Activated naive CD4-positive, alpha-beta T cell treated with Interleukin-2 at 50 U/mL for 16 hours (primary cell): ENCODE measurements at regions not wholly inside any gene's neighbourhood (a gene's known extent, or its start where the extent isn't known, plus 50 kb on each side); places are given as distances from the start of the nearest gene placed in this dataset.
"Not testable (repeated sequence)": the region's sequence is repeated elsewhere in the genome, so short reads cannot be mapped to it uniquely, and the experiment has no call there.

Experiments
- DNase-seq: peaks from one replicate; pipeline ENCODE4 v3.0.0-alpha.2; 2020

DNA sequence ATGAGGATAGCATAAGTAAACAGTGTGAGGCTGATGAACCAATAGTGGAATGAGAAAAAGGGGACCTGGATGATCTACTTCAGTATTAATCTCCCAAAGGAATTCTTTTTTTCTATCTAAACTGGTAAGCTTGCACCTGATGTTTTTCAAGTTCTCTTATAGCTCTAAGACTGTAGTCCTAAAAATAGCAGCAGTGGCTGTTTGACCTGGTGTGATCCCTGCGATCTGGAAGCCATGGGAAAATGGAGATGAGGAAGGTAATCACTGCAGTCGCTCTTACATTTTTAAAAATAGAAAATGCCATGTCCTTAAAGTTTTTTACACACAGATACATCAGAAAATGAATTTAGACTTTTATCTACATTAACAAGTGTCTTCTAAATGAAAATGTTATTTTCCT, 926.4 kb upstream of the SLC35B3 start:
- DNase-seq: no peak

DNA sequence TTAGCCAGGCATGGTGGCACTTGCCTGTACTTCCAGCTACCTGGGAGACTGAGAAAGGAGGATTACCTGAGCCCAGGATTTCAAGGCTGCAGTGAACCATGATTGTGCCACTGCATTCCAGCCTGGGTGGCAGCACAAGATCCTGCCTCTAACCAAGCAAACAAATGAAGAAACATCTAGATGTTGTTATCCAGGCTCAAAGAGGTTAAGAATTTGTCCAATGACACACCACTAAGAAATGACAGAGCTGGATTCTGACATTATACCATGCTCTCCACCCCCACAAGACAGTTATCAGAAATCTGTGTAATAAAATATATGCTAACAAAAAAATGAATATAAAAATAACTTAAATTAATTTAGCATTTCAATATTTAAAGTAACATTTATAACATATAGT, 925.5 kb upstream of the SLC35B3 start:
- no peak for DNase-seq

DNA sequence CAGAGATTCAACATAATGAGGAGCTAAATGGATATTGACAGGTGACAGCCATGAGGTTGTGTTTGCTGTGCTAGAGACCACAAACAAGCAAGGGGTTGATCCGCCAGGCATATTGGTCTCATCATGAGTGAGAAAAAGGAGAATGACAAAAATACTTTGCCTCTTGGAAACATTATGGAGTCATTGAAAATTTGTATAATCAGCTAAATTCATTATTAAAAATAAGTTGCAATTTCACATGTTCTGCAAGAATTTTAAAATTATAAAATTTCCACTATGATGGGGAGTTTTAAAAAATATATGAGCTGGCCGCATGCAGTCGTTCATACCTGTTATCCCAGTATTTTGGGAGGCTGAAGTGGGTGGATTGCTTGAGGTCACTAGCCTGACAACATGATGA, 912.3 kb upstream of the SLC35B3 start:
- no peak for DNase-seq

DNA sequence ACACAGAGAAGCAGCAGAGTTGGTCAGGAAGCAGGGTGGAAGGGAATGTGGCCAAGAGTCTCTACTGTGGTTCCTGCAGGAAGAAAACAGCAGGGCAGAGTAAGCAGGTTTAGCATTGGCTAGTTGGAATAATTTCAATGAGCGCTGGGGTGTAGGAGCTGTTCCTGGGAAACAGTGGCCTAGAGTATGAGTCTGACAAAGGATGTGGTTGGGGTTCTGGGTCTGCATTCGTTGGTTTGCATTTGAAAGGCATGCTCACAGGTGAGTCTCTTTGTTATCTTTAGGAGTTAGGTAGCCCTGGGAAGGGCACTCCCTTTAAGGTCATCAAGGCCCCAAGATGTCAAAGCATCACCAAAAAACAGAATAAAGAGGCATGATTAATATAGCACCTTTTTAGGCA, 911.6 kb upstream of the SLC35B3 start:
- DNase-seq: no peak

DNA sequence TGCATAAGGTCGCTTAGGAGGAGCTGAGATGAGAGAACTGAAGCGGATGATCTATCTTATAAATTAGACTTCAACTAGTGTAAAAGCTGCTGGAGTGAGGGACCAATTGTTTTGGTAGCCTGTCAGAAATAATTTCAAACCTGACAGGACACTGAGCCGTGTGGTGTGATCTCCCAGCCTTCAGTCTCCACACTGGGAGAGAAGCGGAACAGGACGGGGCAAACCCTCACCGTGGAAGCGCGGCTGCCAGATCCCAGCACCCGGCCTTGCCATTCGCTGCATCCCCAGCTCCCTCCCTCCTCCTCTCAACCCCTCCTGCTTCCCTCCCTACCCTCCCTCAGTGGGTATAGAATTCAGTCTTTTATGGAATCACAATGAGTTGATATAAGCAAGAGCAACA, 900.1 kb upstream of the SLC35B3 start:
- no peak for DNase-seq

DNA sequence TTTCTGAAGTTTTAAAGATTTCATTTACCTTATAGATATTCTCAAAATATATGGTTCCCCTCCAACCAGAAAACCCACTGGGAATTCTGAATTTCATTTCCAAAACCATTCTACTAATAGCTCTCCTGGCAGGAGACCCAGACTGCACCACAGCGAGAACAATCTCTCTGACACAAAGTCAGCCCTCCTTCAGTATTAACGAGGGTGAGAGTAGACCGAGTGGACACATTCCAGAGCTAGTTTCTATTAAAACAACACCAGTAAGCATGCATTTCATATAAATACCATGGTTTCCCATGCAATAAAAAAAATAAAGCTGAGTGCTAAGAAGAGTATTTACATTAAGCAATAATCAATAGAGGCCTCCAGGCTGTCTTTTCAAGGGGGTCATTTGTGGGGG, 899.6 kb upstream of the SLC35B3 start:
- DNase-seq: no peak

DNA sequence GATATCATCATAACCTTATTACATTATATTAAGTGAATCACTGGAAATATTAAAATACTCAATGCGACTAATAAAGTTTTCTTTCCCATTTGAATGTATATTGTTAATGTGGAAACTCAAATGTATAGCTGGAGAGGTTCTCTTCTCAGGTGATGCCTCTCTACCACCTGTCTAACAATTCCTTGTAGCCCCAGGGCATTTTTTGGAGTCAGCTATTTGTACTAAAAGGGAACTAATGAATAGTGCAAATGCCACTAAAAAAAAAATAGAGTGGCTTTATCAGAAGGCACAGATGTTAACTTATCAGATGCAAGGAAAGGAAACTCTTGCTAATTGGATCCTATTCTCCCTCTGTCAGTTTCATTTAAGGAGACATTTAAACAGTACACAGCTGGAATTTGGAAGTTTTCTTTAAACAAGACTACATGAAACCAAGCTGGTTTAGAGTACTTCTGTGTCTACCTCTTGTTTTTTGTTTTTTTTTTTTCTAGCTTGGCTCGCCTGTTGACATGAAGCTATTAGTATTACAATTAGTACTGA, 897.0 kb upstream of the SLC35B3 start:
- no peak for DNase-seq

DNA sequence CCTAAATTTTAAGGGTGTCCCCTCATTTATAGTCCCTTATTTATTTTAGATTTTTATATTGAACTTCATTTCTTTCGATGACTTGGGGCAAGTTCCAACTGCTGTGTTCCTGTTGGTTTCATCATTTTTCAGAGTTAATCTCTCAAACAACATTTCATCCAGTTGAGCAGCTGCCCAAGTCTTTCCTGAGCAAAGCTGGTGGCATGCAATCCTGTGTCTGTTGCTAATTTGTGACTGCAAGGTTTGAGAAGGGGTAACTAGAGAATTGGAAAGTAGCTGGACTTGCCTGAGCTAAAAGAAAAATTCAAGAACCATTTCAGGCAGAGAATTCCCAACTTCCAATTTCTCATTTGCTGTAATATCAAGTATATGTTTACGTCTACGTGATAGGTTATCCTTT, 881.5 kb upstream of the SLC35B3 start:
- DNase-seq: no peak

DNA sequence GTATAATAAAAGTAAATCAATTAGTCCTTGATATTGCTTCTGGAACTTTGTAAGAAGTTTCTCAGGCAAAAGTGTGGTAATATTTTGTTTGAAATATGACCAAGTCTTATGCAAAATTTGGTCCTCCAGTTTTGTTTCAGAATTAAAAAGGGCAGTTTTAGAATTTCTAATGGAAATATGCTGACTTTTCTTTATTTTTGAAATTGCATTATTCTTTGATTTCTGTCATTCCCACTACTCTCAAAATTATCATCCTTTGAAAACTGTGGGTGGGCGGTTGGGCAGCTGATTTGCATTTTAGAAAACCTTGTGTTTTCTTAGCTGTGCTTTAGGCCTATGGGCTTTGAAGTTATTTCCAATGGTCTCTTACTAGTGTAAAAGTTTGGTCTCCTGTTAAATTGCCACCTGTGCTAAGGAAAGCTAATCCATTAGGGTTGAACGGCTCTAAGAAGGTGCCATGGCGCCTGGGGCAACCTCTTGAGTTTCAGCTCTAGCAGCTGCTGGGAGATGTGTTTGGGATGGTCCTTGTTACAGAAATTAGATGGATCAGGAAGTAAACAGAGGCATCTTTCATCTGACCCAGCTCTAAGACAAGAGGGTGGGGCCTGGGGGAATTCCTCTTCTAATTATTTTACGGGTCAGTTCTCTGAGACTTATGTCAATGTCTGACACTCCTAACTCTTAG, 880.8 kb upstream of the SLC35B3 start:
- DNase-seq: no peak

DNA sequence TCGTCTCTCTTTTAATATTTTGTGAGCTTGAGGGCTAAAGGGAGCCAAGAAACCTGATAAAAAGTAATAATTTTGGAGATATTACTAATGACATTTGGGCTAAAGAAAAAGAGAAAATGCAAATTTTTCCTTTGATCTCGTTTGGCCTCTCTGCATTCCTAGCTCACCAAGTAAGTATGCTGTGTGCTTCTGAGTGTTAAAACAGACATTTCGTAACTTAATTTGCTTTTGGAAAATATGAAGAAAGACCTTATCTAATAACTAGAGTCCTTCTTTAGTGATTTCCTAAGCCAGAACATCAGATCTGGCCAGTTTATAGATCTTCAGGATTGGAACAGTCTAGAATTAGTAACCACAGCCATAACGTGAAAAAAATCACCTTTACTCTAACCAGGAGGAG, 872.9 kb upstream of the SLC35B3 start:
- DNase-seq: no peak

DNA sequence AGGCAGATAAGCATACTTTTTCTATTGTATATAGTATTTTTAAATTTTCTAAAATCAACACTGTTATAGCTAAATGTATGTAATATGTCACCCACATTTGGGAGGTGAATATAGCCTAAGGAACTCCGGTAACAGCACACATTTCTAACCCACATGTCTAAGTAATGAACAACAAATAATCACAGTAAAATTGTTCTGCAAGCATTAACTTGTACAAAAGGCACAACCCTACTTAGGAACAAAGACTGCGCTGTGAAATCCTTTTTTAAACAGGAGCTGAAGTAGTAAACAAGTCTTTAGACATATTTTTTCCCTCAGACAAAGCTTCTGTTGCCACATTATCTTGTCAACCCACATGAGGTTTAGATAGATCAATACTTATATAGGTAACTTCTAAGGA, 872.4 kb upstream of the SLC35B3 start:
- no peak for DNase-seq

DNA sequence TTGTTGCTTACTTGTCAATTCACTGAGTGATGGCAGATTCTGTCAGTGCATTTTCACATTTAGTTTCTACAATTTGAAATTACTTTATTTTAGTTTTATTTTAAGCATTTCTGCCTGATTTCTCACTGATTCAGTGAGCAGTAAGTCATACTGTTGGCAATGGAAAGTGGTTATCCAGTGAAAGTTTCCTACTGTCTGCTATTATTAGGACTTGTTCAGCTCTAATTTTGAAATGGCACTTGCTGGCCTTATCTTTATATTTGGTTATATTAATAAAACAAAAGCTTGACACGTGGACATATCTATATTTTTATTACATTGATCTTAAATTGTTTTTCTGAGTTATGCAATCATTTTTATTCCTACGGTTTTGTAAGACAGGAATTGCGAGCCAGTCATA, 871.8 kb upstream of the SLC35B3 start:
- no peak for DNase-seq

DNA sequence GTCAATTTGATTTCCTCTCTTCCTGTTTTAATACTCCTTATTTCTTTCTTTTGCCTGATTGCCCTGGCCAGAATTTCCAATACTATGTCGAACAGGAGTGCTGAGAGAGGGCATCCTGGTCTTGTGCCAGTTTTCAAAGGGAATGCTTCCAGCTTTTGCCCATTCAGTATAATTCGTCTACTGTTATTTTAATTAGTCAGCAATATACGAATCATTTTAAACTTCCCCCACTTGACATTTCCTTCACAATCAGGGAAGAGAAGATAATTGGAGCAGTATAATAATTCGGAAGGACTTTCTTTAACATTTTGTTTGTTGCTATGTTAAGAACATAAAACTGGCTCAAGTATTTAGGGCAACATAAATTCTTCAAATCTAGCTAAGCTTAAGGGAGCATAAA, 860.3 kb upstream of the SLC35B3 start:
- DNase-seq: no peak

DNA sequence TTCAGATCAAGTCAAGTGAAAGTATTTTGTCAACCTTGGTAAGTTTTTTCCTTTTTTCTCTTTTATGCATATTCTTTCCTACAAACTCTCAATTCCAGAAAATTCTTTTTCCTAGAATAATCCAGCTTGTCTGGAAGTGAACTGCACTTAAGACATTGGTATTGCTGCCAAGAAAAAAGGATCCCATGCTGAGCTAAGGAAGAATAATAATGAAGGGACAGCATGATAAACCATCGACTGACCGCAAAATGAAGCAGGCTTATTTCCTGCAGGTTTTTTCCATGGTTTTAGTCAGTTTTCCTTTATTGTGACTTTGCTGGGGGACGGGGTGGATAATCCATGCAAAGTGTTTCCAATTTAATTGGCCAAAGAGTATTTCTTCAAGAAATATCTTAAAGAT, 857.6 kb upstream of the SLC35B3 start:
- DNase-seq: no peak

DNA sequence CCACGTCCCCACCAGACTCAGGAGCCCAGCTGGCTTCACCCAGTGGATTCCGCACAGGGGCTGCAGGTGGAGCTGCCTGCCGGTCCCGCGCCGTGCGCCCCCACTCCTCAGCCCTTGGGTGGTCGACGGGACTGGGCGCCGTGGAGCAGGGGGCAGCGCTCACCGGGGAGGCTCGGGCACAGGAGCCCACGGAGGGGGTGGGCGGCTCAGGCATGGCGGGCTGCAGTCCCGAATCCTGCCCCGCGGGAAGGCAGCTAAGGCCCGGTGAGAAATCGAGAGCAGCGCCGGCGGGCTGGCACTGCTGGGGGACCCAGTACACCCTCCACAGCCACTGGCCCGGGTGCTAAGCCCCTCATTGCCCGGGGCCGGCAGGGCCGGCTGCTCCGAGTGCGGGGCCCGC, 855.0 kb upstream of the SLC35B3 start:
- not testable (repeated sequence) for DNase-seq

DNA sequence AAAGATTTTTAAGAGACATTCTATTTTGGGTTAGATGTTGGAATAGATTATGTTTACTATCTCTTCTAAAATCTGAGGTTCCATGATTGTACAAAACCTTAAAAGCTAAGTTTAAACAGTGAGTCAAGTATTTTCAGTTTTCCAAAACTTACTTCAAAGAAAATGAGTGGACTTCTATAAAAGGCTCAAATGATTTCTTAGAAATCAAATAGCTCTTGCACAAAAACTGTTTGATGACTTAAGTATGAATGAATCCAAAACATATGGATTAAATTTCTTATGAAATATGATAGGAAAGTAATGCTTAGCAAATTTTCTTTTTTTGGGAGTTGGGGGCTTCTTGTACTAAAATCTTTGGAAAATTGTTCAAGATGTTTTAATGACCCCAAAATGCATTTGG, 837.3 kb upstream of the SLC35B3 start:
- no peak for DNase-seq

DNA sequence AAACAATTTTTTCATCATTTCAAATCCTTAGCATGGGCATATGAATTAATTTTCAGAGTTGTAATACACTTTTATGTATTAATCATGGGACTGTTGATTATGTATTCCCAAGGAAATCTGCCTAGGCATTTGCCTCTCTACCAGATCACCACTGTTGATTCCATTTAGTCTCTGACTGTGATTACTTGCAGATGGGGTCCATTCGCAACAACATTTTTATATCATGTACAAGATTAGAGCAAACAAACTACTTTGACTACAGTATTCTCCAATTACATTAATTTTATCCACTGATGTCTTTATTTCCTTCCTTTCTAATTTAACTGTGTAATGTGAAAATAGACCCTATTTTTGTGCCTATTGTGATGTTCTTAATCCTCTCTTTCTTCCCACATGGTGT, 831.4 kb upstream of the SLC35B3 start:
- DNase-seq: no peak

DNA sequence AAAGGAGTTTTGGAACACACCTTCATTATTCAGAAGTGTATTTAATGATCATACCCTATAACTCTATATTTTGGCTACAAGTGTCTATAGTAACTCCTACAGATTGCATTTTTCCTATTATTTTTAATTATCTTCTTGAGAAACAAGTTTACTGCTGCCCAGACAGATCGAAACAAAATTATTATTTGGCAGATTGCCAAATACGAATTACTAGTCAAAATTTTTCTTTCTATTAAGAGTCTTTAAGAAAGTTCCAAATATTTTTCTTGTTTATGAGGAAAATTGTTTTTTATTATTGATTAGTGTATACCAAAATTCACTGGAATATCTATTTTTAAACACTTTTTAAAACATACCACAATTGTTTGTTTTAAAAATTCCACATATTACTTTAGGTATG, 821.9 kb upstream of the SLC35B3 start:
- DNase-seq: no peak

DNA sequence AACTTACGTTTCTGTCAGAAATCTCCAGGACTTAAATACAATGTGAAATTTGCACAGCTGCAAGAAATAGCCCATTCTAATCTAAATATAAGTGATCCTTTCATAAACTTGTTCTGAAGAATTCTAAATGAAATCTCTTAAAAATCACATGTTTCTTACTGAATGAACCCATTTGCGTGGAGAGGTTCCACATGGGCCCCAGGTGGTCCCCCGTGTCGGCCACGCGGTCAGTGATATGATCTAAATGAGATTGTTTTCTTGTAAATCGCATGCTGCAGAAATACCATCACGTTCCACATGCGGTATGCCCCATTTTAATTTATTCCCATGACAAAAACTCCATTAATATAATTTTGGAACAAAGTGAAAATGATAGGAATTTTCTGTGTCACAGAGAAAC, 818.9 kb upstream of the SLC35B3 start:
- no peak for DNase-seq

DNA sequence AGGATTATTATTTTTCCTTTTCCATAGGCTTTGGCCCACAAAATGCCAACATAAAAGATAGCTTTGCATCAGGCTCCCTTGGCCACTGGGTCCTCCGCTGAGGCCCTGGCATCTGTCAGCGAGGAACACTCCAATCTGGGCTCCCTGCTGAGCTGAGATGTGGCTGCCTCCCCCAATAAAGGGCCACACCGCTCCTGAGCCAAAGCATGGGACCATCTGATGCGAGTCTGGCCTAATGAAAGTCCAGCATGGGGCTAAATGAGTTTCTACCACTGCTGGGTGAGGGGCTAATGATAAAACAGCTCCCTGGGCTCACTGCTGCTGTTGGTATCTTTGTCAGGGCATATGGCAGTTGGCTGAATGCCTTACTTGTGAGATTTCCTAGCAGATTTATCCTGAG, 817.5 kb upstream of the SLC35B3 start:
- no peak for DNase-seq

DNA sequence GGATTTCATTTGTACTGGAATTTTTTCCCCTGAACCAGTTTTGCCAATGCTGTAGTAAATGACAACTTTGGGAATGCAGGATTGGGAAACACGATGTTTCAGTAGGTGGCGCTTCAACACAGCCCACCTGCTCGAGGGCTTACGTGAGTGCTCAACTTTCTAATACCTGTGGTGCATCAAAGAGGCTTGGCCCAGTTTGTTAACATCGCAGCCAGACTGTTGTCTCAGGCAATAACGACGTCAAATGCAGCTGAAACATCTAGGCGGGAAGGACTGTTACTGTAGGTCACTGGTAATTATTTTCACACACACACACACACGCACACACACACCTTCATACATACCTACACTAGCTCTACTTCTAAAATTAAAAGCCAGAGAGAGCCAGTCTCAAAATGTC, 815.5 kb upstream of the SLC35B3 start:
- DNase-seq: no peak

DNA sequence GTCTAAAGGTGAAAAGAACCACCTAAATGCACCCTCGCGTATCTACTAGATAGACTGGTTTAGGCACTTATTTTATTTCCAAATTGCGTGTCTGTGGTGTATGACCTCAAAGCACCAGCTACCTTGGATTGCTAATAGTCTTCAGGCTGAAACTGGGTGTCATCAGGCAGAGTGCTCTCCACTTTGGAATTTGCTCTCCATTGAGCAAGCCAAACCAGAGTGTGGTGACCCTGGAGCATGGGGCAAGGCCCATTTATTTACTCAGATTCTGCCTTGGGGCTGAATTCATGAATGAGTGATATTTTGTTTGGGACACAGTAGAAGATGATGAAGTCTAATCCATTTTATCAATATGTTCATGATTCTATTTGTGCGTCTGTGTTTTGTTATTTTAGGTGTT, 812.8 kb upstream of the SLC35B3 start:
- no peak for DNase-seq

DNA sequence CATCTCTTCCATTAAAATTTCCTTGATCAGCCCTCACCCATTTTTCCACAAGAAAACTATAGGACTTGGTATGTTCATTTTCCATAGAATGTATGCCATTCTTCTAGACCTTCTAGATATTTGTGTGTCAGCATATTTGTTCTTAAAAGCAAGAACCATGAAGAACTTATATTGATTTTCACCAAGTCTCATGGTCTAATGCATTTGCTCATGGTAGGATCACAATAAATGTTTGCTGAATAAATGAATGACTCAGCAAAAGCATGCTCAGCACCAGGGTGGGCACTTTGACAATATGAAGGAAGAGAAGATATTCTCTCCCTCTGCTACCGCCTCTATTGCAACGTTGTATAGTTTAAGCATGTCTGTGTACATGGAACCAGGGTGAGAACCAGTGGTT, 805.5 kb upstream of the SLC35B3 start:
- no peak for DNase-seq

DNA sequence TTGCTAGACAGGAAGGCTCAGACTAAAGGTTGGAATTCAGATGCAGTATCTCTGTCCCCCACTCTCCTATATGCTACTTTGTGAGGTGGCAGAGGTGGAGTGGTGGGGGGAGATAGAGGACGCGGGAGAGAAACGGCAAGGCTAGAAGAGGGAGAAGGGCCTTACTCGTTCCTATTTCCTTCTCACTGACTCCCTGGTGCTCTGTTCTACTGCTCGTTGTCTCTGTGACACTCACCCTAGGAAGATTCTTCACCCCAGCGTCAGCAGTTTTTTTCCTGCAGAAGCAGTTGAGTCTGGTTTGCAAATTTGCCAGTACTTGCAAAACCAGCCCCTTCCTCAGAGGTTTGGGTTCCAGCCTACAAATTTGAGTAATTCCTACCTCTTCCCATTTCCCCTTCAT, 801.1 kb upstream of the SLC35B3 start:
- no peak for DNase-seq

DNA sequence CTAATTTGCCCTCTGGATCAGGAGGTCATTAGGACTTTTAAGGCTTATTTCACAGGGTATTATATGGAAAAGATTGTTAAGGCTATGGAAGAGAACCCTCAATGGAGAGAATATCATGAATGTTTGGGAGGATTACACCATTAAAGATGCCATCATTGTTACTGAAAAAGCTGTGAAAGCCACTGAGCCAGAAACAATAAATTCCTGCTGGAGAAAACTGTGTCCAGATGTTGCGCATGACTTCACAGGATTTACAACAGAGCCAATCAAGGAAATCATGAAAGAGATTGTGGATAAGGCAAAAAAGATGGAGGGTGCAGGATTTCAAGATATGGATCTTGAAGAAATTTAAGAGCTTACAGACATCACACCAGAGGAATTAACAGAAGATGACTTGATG, 798.3 kb upstream of the SLC35B3 start:
- DNase-seq: no peak

DNA sequence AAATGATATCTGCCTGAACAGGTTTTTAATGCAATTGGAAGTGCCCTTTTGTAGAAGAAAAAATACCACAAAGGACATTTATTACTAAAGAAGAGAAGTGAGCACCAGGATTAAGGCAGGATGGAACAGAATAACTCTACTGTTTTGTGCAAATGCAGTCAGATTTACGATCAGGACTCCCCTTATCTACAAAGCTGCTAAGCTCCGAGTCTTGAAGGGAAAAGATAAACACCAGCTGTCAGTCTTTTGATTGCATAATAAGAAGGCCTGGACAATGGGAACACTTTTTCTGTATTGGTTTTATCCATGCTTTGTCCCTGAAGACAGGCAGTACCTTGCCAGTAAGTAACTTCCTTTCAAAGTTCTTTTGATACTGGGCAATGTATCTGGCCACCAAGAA, 797.9 kb upstream of the SLC35B3 start:
- no peak for DNase-seq
